K562 (cell line): ENCODE measurements at regions not wholly inside any gene's neighbourhood (a gene's known extent, or its start where the extent isn't known, plus 50 kb on each side); places are given as distances from the start of the nearest gene placed in this dataset.

Experiments
- ATAC-seq: fragments of 200-7000 bp; cut with Tn5 transposase; 3 replicates; pipeline ENCODE4 v1.9.1; 2020; ENCODE audit warnings: moderate library complexity
- BruUV-seq: library from RNA; stranded (reverse); fragments of 400-500 nt; replicated peaks from 2 replicates; lab custom pipeline; 2021; lab: Mats Ljungman, UMichigan
- CTCF ChIA-PET: fragments of 300-600 bp; formaldehyde crosslinking; extraction: SDS; loops from one replicate; lab custom pipeline; 2021; ENCODE audit warnings: low intra/inter-chr PET ratio; lab: Yijun Ruan, JAX
- POLR2A ChIA-PET: fragments of 300-600, 350-650 bp; sonication (Branson Sonifier 250); formaldehyde crosslinking; extraction: SDS; loops from one replicate; lab custom pipeline; 2021; ENCODE audit warnings: antibody characterized with exemption, inconsistent platforms; lab: Yijun Ruan, JAX
- DNase-seq, 4 experiments: peaks; one replicate each; pipeline versions ENCODE4 v3.0.0 to v3.0.0-alpha.2; 2011 to 2018; ENCODE audit warnings: low spot score in 3 of 4, mixed read lengths in 3 of 4; ENCODE audit errors: extremely low read depth in 1 of 4
- FAIRE-seq: peaks from 2 replicates; lab custom pipeline; 2011; peaks lifted over from hg19 to GRCh38; lab: Jason Lieb, UNC
- H2AFZ ChIP-seq: 2 replicates; pipeline ENCODE4 v1.6.0; 2011; ENCODE audit warnings: low read depth, low read length, control low read depth, inconsistent platforms
- H3K27ac ChIP-seq: fragments of 200-600 bp; 3 replicates; pipeline ENCODE4 v1.8.0; 2011; ENCODE audit warnings: low read depth, mild to moderate bottlenecking, control low read depth, inconsistent platforms, low read length, moderate library complexity, mixed read lengths; ENCODE audit errors: extremely low read depth
- H3K27me3 ChIP-seq, 2 experiments: fragments of 300-600 bp in 1 of 2; 2 replicates in 1 of 2; 3 replicates in 1 of 2; pipeline versions ENCODE4 v1.6.0 to v1.8.0; 2011; ENCODE audit warnings: inconsistent platforms in 2 of 2, low read length in 2 of 2, mild to moderate bottlenecking in 1 of 2, mixed read lengths in 1 of 2, moderate library complexity in 1 of 2; ENCODE audit not compliant: control insufficient read depth in 2 of 2, insufficient read depth in 2 of 2
- H3K36me3 ChIP-seq: fragments of 300-600 bp; 3 replicates; pipeline ENCODE4 v1.8.0; 2011; ENCODE audit warnings: mild to moderate bottlenecking, low read length, inconsistent platforms; ENCODE audit not compliant: control insufficient read depth, insufficient read depth
- H3K4me1 ChIP-seq, 2 experiments: fragments of 200-600 bp in 1 of 2; replicated peaks in 1 of 2; 2 replicates in 1 of 2; 3 replicates in 1 of 2; pipeline versions ENCODE4 v1.5.1 to v1.8.0; 2011; ENCODE audit warnings: inconsistent platforms in 2 of 2, low read length in 2 of 2, mild to moderate bottlenecking in 1 of 2, mixed read lengths in 1 of 2, moderate library complexity in 1 of 2; ENCODE audit not compliant: control insufficient read depth in 2 of 2, insufficient read depth in 2 of 2
- H3K4me2 ChIP-seq: 2 replicates; pipeline ENCODE4 v1.6.1; 2011; ENCODE audit warnings: low read length, control low read depth, inconsistent platforms, mixed read lengths; ENCODE audit not compliant: insufficient read depth
- H3K4me3 ChIP-seq: fragments of 200-600 bp; sonication (generic), shearing (Covaris generic); 2 replicates; pipeline ENCODE4 v1.5.1; 2016; ENCODE audit warnings: control low read depth, inconsistent platforms
- H3K79me2 ChIP-seq: fragments of 200-600 bp; 3 replicates; pipeline ENCODE4 v1.8.0; 2011; ENCODE audit warnings: low read length, inconsistent platforms; ENCODE audit not compliant: control insufficient read depth, insufficient read depth
- H3K9ac ChIP-seq, 2 experiments: 2 replicates each; pipeline versions ENCODE4 v1.6.0 to v1.6.1; 2011; ENCODE audit warnings: low read depth in 2 of 2, low read length in 2 of 2, control low read depth in 1 of 2, inconsistent platforms in 1 of 2, mild to moderate bottlenecking in 1 of 2, mixed read lengths in 1 of 2; ENCODE audit not compliant: insufficient read depth in 1 of 2
- H3K9me1 ChIP-seq: one replicate; pipeline ENCODE4 v1.6.0; 2011; ENCODE audit warnings: inconsistent platforms, mild to moderate bottlenecking, low read length, moderate library complexity; ENCODE audit not compliant: control insufficient read depth, insufficient read depth
- H3K9me3 ChIP-seq: replicated peaks from 2 replicates; pipeline ENCODE4 v1.5.1; 2011; ENCODE audit warnings: low read depth, low read length, inconsistent platforms; ENCODE audit not compliant: control insufficient read depth, insufficient read depth
- H4K20me1 ChIP-seq: replicated peaks from 2 replicates; pipeline ENCODE4 v1.6.1; 2011; ENCODE audit warnings: low read length, inconsistent platforms, mixed read lengths; ENCODE audit not compliant: control insufficient read depth, insufficient read depth
- COPS2 ChIP-seq: fragments of 450-650 bp; conservative IDR thresholded peaks from 2 replicates; pipeline ENCODE4 v1.6.1; 2016; ENCODE audit warnings: mild to moderate bottlenecking, moderate library complexity
- EHMT2 ChIP-seq: fragments of 450-650 bp; IDR thresholded peaks from 2 replicates; pipeline ENCODE4 v1.6.1; 2018; ENCODE audit warnings: antibody characterized with exemption
- ILF3 ChIP-seq: fragments of 450-650 bp; IDR thresholded peaks from 2 replicates; pipeline ENCODE4 v1.6.1; 2018; ENCODE audit warnings: antibody characterized with exemption, mild to moderate bottlenecking, moderate library complexity, borderline replicate concordance
- MAFK ChIP-seq: IDR thresholded peaks from 2 replicates; pipeline ENCODE4 v1.6.1; 2011; ENCODE audit warnings: low read length, improper control_type of control experiment
- SMARCB1 ChIP-seq: IDR thresholded peaks from 2 replicates; pipeline ENCODE4 v1.6.1; 2011; ENCODE audit warnings: improper control_type of control experiment, low read depth; ENCODE audit not compliant: insufficient read length
- SP2 ChIP-seq: IDR thresholded peaks from 2 replicates; pipeline ENCODE4 v1.6.1; 2011; ENCODE audit warnings: mild to moderate bottlenecking, low read depth, low read length, moderate library complexity; ENCODE audit not compliant: poor library complexity, severe bottlenecking; ENCODE audit errors: extremely low read depth
- TAF7 ChIP-seq: fragments of 450-650 bp; IDR thresholded peaks from 2 replicates; pipeline ENCODE4 v1.6.1; 2016; ENCODE audit warnings: missing genetic modification characterization, missing compliant biosample characterization
- WGBS: fragments of 100-300 bp; shearing (Covaris generic); methylation state at CpG from one replicate; pipeline ENCODE4 v1.1.6; 2016; ENCODE audit warnings: low coverage, mixed read lengths; ENCODE audit not compliant: insufficient coverage; ENCODE audit errors: missing lambda C conversion rate; 5-methylcytosine and 5-hydroxymethylcytosine counted together
- in situ Hi-C: fragments of 300-500 bp; cut with MboI; formaldehyde crosslinking; loops from 4 replicates; pipeline ENCODE4 v1.15.0; 2018; ENCODE audit warnings: inconsistent platforms, mixed read lengths
- intact Hi-C: fragments of 100-400 bp; cut with micrococcal nuclease; formaldehyde crosslinking; loops from 2 replicates; pipeline ENCODE4 v1.14.2; 2022
- TF ChIP-seq, protein P1 (sequence below): fragments of 450-650 bp; IDR thresholded peaks from 2 replicates; pipeline ENCODE4 v1.6.1; 2016; ENCODE audit warnings: low read depth, mild to moderate bottlenecking, moderate library complexity
- TF ChIP-seq, protein P2 (sequence below): fragments of 250-450 bp; sonication (Bioruptor Pico); IDR thresholded peaks from 2 replicates; pipeline ENCODE4 v1.5.0; 2021; ENCODE audit warnings: mild to moderate bottlenecking, moderate library complexity
- TF ChIP-seq, protein P3 (sequence below): sonication (generic); formaldehyde crosslinking; IDR thresholded peaks from 2 replicates; pipeline ENCODE4 v1.8.0; 2023; ENCODE audit warnings: mild to moderate bottlenecking, missing genetic modification reagents

DNA sequence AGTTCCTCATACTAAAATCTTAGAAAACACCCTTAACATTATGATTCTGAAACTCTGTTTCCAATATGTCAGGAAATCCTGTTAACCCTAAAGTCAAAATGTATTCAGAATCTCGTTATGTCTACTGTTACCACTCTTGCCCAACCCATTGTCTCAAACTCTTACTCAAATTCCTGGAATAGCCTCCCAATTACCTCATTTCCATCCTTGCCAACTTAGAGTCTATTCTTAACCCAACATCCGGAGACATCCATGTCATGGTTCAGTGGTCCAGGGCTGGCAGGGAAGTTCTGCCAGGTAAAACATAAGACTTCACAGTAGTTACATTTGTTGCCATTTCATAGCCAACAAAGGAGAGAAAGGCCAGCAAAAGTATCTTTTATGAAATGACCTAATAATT lies 593.9 kb downstream of the PYDC2 start:
- 0% methylated on average over 2 of the region's 2 CpGs for WGBS
- no peak for TF ChIP-seq TAF7 (tag)
- no peak for TF ChIP-seq MAFK
- TF ChIP-seq COPS2: no peak
- TF ChIP-seq SMARCB1: no peak
- no peak for TF ChIP-seq ILF3
- TF ChIP-seq, protein P1, sequence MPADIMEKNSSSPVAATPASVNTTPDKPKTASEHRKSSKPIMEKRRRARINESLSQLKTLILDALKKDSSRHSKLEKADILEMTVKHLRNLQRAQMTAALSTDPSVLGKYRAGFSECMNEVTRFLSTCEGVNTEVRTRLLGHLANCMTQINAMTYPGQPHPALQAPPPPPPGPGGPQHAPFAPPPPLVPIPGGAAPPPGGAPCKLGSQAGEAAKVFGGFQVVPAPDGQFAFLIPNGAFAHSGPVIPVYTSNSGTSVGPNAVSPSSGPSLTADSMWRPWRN: no peak
- TF ChIP-seq, protein P2, sequence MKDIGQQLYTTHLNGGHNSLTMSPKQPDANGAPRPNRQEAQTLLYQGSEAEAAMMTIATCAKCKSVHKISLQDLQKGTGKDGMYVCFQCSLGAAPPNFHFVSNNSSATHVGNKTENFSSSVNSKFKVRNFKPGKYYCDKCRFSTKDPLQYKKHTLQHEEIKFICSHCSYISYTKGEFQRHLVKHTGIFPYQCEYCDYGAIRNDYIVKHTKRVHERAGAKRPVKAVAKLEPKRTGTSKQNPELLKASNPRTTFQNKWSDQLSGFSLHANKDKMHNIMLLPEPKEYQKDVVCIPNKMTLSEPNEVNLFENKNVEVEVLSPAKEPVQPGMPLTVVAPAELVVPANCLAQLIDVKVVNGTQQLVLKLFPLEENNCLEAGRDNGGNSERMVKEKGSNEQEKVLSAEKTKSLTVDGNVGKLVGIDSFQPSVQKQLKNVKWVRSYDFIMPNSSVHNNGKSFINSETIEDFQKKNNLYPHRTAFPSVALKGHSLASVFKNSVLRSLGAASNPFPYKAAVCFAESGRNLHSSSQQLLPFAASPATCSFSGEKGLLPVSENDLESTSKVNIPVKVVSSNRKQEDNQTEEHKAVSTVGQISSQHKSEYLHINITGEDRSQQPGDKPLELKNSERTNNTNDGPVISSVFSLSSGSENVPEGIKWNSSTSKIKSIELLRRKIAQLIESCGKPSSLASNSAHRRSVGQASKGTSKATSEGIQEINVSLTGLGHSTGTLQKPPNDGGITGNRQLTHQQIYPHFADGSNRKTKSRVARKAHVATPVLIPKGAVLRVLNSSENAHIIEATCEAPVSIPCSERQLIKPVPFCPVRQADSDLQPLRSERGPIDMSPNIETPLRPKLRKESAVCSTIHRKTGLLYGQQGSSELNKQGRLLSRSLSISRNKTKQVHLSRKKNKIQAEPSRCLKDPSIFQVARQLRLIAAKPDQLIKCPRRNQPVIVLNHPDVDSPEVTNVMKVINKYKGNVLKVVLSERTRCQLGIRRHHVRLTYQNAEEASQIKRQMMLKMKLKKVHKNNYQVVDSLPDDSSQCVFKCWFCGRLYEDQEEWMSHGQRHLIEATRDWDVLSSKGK (CRISPR knock-in tag): no peak
- TF ChIP-seq SP2: no peak
- TF ChIP-seq, protein P3, sequence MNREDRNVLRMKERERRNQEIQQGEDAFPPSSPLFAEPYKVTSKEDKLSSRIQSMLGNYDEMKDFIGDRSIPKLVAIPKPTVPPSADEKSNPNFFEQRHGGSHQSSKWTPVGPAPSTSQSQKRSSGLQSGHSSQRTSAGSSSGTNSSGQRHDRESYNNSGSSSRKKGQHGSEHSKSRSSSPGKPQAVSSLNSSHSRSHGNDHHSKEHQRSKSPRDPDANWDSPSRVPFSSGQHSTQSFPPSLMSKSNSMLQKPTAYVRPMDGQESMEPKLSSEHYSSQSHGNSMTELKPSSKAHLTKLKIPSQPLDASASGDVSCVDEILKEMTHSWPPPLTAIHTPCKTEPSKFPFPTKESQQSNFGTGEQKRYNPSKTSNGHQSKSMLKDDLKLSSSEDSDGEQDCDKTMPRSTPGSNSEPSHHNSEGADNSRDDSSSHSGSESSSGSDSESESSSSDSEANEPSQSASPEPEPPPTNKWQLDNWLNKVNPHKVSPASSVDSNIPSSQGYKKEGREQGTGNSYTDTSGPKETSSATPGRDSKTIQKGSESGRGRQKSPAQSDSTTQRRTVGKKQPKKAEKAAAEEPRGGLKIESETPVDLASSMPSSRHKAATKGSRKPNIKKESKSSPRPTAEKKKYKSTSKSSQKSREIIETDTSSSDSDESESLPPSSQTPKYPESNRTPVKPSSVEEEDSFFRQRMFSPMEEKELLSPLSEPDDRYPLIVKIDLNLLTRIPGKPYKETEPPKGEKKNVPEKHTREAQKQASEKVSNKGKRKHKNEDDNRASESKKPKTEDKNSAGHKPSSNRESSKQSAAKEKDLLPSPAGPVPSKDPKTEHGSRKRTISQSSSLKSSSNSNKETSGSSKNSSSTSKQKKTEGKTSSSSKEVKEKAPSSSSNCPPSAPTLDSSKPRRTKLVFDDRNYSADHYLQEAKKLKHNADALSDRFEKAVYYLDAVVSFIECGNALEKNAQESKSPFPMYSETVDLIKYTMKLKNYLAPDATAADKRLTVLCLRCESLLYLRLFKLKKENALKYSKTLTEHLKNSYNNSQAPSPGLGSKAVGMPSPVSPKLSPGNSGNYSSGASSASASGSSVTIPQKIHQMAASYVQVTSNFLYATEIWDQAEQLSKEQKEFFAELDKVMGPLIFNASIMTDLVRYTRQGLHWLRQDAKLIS (CRISPR knock-in tag): no peak
- no peak for TF ChIP-seq EHMT2
- DNase-seq (no peak), FAIRE-seq (no peak), ATAC-seq (no peak)
- Histone ChIP-seq H3K27me3 (no peaks in the 10 kb centered on the region), H3K9me3 (no peaks in the 10 kb centered on the region), H3K9ac (no peak overlapping the region), H3K4me3 (no peak overlapping the region), H4K20me1 (no peaks in the 10 kb centered on the region), H3K36me3 (no peaks in the 10 kb centered on the region), H3K9me1 (no peaks in the 10 kb centered on the region), H3K4me2 (no peak overlapping the region), H3K79me2 (no peaks in the 10 kb centered on the region), H2AFZ (no peak overlapping the region), H3K4me1 (no peaks in the 10 kb centered on the region), H3K27ac (no peak overlapping the region)
- intact Hi-C loops: no loop called here
- no TSS peak for BruUV-seq
- ChIA-PET CTCF (no interaction called here), POLR2A (no interaction called here)
- in situ Hi-C loops: no loop called here
